HL-60 (cell line): ENCODE measurements at regions not wholly inside any gene's neighbourhood (a gene's known extent, or its start where the extent isn't known, plus 50 kb on each side); places are given as distances from the start of the nearest gene placed in this dataset.

Source experiments
- DNase-seq, 2 experiments: peaks; one replicate each; pipeline ENCODE4 v3.0.0-alpha.2; 2010 to 2020; ENCODE audit warnings: low read depth in 1 of 2, low spot score in 1 of 2
- H3K27ac ChIP-seq: fragments of 250-450 bp; sonication (Bioruptor Pico); replicated peaks from 2 replicates; pipeline ENCODE4 v1.5.1; 2020; ENCODE audit warnings: mild to moderate bottlenecking, moderate library complexity
- H3K27me3 ChIP-seq: fragments of 250-450 bp; sonication (Bioruptor Pico); 2 replicates; pipeline ENCODE4 v1.5.1; 2021; ENCODE audit warnings: mild to moderate bottlenecking, moderate library complexity; ENCODE audit not compliant: insufficient read depth, poor library complexity, severe bottlenecking
- H3K4me3 ChIP-seq: replicated peaks from 2 replicates; pipeline ENCODE4 v1.5.1; 2011; ENCODE audit warnings: mild to moderate bottlenecking, control low read depth, low read length; ENCODE audit not compliant: insufficient read depth
- CTCF ChIP-seq: IDR thresholded peaks from one replicate; pipeline ENCODE4 v1.5.1; 2011; ENCODE audit warnings: low read length, control low read depth, inconsistent platforms; ENCODE audit not compliant: insufficient read depth
- GABPA ChIP-seq: IDR thresholded peaks from 2 replicates; pipeline ENCODE4 v1.6.1; 2012; ENCODE audit warnings: low read depth
- POLR2AphosphoS5 ChIP-seq: IDR thresholded peaks from 2 replicates; pipeline ENCODE4 v1.6.1; 2012; ENCODE audit warnings: low read depth
- REST ChIP-seq: IDR thresholded peaks from 2 replicates; pipeline ENCODE4 v1.6.1; 2012; ENCODE audit warnings: low read depth; ENCODE audit not compliant: insufficient replicate concordance
- SPI1 ChIP-seq: IDR thresholded peaks from 2 replicates; pipeline ENCODE4 v1.6.1; 2012; ENCODE audit warnings: low read depth, mild to moderate bottlenecking, borderline replicate concordance

DNA sequence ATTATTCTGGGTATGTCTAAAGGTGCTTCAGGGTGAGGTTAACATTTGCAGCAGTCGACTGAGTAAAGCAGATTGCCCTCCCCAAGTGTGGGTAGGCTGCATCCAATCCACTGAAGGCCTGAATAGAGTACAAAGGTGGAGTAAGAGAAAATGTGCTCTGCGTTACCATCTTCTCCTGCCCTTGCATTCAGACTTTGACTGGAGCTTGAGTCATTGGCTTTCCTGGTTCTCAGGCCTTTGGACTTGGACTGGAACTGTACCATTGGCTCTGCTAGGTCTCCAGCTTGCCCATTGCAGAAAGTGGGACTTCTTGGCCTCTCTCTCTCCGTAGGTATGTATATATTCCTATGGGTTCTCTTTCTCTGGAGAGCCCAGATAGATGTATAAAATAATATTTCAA, 120.9 kb upstream of the CNTLN start:
- H3K27ac ChIP-seq: no peak overlapping the region
- H3K4me3 ChIP-seq: no peak overlapping the region
- DNase-seq: no peak
- no peaks in the 10 kb centered on the region for H3K27me3 ChIP-seq
- TF ChIP-seq POLR2AphosphoS5 (no peak), REST (no peak), CTCF (no peak), GABPA (no peak), SPI1 (no peak)

- H3K4me3 ChIP-seq: no peak overlapping the region
- no peaks in the 10 kb centered on the region for H3K27me3 ChIP-seq
- H3K27ac ChIP-seq: no peak overlapping the region
- DNase-seq: no peak
- TF ChIP-seq SPI1 (no peak), REST (no peak), CTCF (no peak)
Measured at GRCh38 chr9:17013010-17013409, 121.8 kb upstream of the CNTLN start.

GRCh38 chr9:17011880-17012279, 123.0 kb upstream of the CNTLN start:
- Histone ChIP-seq H3K27ac (no peak overlapping the region), H3K4me3 (no peak overlapping the region), H3K27me3 (no peaks in the 10 kb centered on the region)
- DNase-seq: no peak
- TF ChIP-seq GABPA (no peak), CTCF (no peak), REST (no peak)
